ENCODE measurements at regions not wholly inside any gene's neighbourhood (a gene's known extent, or its start where the extent isn't known, plus 50 kb on each side); places are given as distances from the start of the nearest gene placed in this dataset.

- TF ChIP-seq HNRNPK (IDR thresholded peaks at IDR 0.05; ENCODE audit: low read depth, low read length, poor library complexity, severe bottlenecking) (no peak), ZNF44 (CRISPR knock-in tag; IDR thresholded peaks at IDR 0.05) (no peak)
Measured at GRCh38 chr2:195118276-195118675, 538.8 kb upstream of the SLC39A10 start (continued).

DNA sequence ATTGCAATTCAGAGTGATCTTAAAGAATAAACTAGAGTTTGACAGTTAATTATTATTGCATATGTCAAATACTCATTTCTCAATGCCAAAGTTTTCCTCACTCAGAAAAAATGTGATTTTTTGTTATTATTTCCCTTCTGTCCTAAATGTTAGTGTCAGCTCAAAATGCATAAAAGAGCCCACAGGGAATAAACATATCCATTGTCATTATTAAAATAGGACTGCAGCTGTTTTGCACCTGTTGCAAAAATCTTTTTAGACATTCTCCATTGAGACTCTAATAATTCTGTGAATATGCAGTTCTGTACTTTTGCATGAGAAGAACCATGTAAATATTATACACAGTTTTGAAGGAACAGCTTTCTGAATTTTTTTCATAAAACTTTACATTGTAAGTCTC, 540.0 kb upstream of the SLC39A10 start:
- Histone ChIP-seq H3K36me3 (replicated peaks in 1 of 2; ENCODE audit: control insufficient read depth in 1 of 2, insufficient read depth in 2 of 2, low read length in 2 of 2) (no peaks in the 10 kb centered on the region), H3K4me2 (ENCODE audit: low read depth, low read length) (no peak overlapping the region), H3K79me2 (ENCODE audit: insufficient read depth, low read length) (no peaks in the 10 kb centered on the region), H3K4me1 (ENCODE audit: insufficient read depth, low read length) (no peaks in the 10 kb centered on the region), H4K20me1 (ENCODE audit: insufficient read depth, low read length) (no peaks in the 10 kb centered on the region), H3K27me3 (ENCODE audit: control insufficient read depth in 1 of 2, insufficient read depth in 2 of 2, low read length in 2 of 2) (no peaks in the 10 kb centered on the region), H2AFZ (ENCODE audit: low read length) (no peak overlapping the region), H3K27ac (ENCODE audit: extremely low read length, insufficient read depth, low read length) (no peak overlapping the region), H3K9me3 (ENCODE audit: low read length) (peaks cover 43% of the 10 kb centered on the region), H3K9ac (ENCODE audit: insufficient read depth, low read depth, low read length) (no peak overlapping the region), H3K4me3 (replicated peaks in 1 of 3; ENCODE audit: insufficient read depth in 1 of 3, low read depth in 2 of 3, low read length in 3 of 3) (no peak overlapping the region)
- FAIRE-seq (no peak), DNase-seq (ENCODE audit: low spot score) (no peak), ATAC-seq (no peak)
- no peak for TF ChIP-seq PITX1 (CRISPR knock-in tag; IDR thresholded peaks at IDR 0.05)
- TF ChIP-seq ZSCAN12 (CRISPR knock-in tag; IDR thresholded peaks at IDR 0.05), result no peak
- no peak for TF ChIP-seq ZNF619 (CRISPR knock-in tag; IDR thresholded peaks at IDR 0.05)
- no peak for TF ChIP-seq SCMH1 (CRISPR knock-in tag; IDR thresholded peaks at IDR 0.05; ENCODE audit: borderline replicate concordance)
- intact Hi-C loops (cut with micrococcal nuclease; ENCODE audit: unreplicated experiment), result no loop called here
- BruUV-seq (replicated peaks), result no TSS peak
- in situ Hi-C loops (cut with HindIII; ENCODE audit: extremely low pct_ligation_motif_present, low pct_unique_long_range_greater_than_20kb), result no loop called here
- ChIA-PET CTCF (ENCODE audit: low intra/inter-chr PET ratio, low total read pairs) (no interaction called here), POLR2A (no interaction called here)

GRCh38 chr2:195115738-195116137, 541.3 kb upstream of the SLC39A10 start:
- H3K4me3 ChIP-seq (replicated peaks in 1 of 3; ENCODE audit: insufficient read depth in 1 of 3, low read depth in 2 of 3, low read length in 3 of 3), result no peak overlapping the region
- H3K79me2 ChIP-seq (ENCODE audit: insufficient read depth, low read length), result no peaks in the 10 kb centered on the region
- H3K27me3 ChIP-seq (ENCODE audit: control insufficient read depth in 1 of 2, insufficient read depth in 2 of 2, low read length in 2 of 2), result no peaks in the 10 kb centered on the region
- TF ChIP-seq MAFF (IDR thresholded peaks at IDR 0.05; ENCODE audit: low read depth, low read length), result peak; percentile 64
- peak; percentile 67 to 80; a peak in 3 of 4 replicates for TF ChIP-seq MAFK (conservative IDR thresholded peaks at IDR 0.05 in 1 of 2, IDR thresholded peaks at IDR 0.05 in 1 of 2; ENCODE audit: low read length in 2 of 2)
- no peak for TF ChIP-seq KDM1A (CRISPR knock-in tag; IDR thresholded peaks at IDR 0.05)
- TF ChIP-seq ATF3 (CRISPR knock-in tag; IDR thresholded peaks at IDR 0.05), result no peak
- TF ChIP-seq ONECUT2 (CRISPR knock-in tag; IDR thresholded peaks at IDR 0.05), result no peak
- no peak for TF ChIP-seq ZNF766 (CRISPR knock-in tag; IDR thresholded peaks at IDR 0.05; ENCODE audit: borderline replicate concordance)
- 0% methylated on average over 2 of the region's 2 CpGs for WGBS (ENCODE audit: low lambda C conversion rate)
- DNase-seq (ENCODE audit: low spot score), result no peak
- H3K4me2 ChIP-seq (ENCODE audit: low read depth, low read length), result no peak overlapping the region
- H3K9me3 ChIP-seq (ENCODE audit: low read length), result peaks cover 48% of the 10 kb centered on the region
- H3K36me3 ChIP-seq (replicated peaks in 1 of 2; ENCODE audit: control insufficient read depth in 1 of 2, insufficient read depth in 2 of 2, low read length in 2 of 2), result no peaks in the 10 kb centered on the region
- no peak overlapping the region for H3K9ac ChIP-seq (ENCODE audit: insufficient read depth, low read depth, low read length)
- FAIRE-seq, result no peak
- no peaks in the 10 kb centered on the region for H3K4me1 ChIP-seq (ENCODE audit: insufficient read depth, low read length)
- ATAC-seq, result no peak
- H4K20me1 ChIP-seq (ENCODE audit: insufficient read depth, low read length), result no peaks in the 10 kb centered on the region
- H3K27ac ChIP-seq (ENCODE audit: extremely low read length, insufficient read depth, low read length), result no peak overlapping the region
- H2AFZ ChIP-seq (ENCODE audit: low read length), result no peak overlapping the region
- in situ Hi-C loops (cut with HindIII; ENCODE audit: extremely low pct_ligation_motif_present, low pct_unique_long_range_greater_than_20kb), result no loop called here
- CTCF ChIA-PET (ENCODE audit: low intra/inter-chr PET ratio, low total read pairs), result no interaction called here
- BruUV-seq (replicated peaks), result no TSS peak
- intact Hi-C loops (cut with micrococcal nuclease; ENCODE audit: unreplicated experiment), result no loop called here
- POLR2A ChIA-PET, result no interaction called here
